CD4-positive, CD25-positive, alpha-beta regulatory T cell (primary cell): ENCODE measurements at regions not wholly inside any gene's neighbourhood (a gene's known extent, or its start where the extent isn't known, plus 50 kb on each side); places are given as distances from the start of the nearest gene placed in this dataset.

Experiments used
- ATAC-seq, 2 donors: fragments of 150-1000 bp; cut with Tn5 transposase; one replicate each; pipeline ENCODE4 v1.10.0; 2021; ENCODE audit warnings: low read depth in 2 of 2, moderate number of reproducible peaks in 2 of 2, moderate library complexity in 1 of 2
- DNase-seq, 3 donors: peaks; one replicate each; pipeline versions ENCODE4 v3.0.0 to v3.0.0-alpha.2; 2012 to 2022; ENCODE audit warnings: mixed read lengths in 1 of 3
- H3K27ac ChIP-seq: one replicate; pipeline ENCODE4 v1.7.0; 2013; ENCODE audit warnings: mild to moderate bottlenecking, low read length; ENCODE audit not compliant: insufficient read depth, poor library complexity, severe bottlenecking
- H3K27me3 ChIP-seq: one replicate; pipeline ENCODE4 v1.7.0; 2013; ENCODE audit warnings: low read length; ENCODE audit not compliant: control insufficient read depth, insufficient read depth
- H3K36me3 ChIP-seq: one replicate; pipeline ENCODE4 v1.7.0; 2013; ENCODE audit warnings: mild to moderate bottlenecking, low read length, moderate library complexity; ENCODE audit not compliant: control insufficient read depth, insufficient read depth
- H3K4me1 ChIP-seq: 2 replicates; pipeline ENCODE4 v1.7.0; 2013; ENCODE audit warnings: mild to moderate bottlenecking, low read length; ENCODE audit not compliant: insufficient read depth, control insufficient read depth, poor library complexity, severe bottlenecking
- H3K4me3 ChIP-seq: one replicate; pipeline ENCODE4 v1.7.0; 2013; ENCODE audit warnings: low read depth, mild to moderate bottlenecking, low read length, moderate library complexity
- H3K9me3 ChIP-seq, 2 experiments: 1 replicate in 1 of 2; 2 replicates in 1 of 2; pipeline ENCODE4 v1.7.0; 2013; ENCODE audit warnings: low read length in 2 of 2, mild to moderate bottlenecking in 1 of 2, moderate library complexity in 1 of 2; ENCODE audit not compliant: control insufficient read depth in 2 of 2
- H3K27ac Mint-ChIP-seq, 3 donors: one replicate each; pipeline ENCODE4 v1.8.0; 2020 to 2022; ENCODE audit warnings: mild to moderate bottlenecking in 3 of 3, mixed read lengths in 3 of 3, moderate library complexity in 2 of 3
- H3K27me3 Mint-ChIP-seq: one replicate; pipeline ENCODE4 v1.8.0; 2022; ENCODE audit warnings: mild to moderate bottlenecking, mixed read lengths
- H3K36me3 Mint-ChIP-seq: one replicate; pipeline ENCODE4 v1.8.0; 2020; ENCODE audit warnings: mixed read lengths
- H3K4me1 Mint-ChIP-seq, 4 donors: one replicate each; pipeline ENCODE4 v1.8.0; 2020 to 2022; ENCODE audit warnings: mixed read lengths in 4 of 4, mild to moderate bottlenecking in 1 of 4
- H3K4me3 Mint-ChIP-seq, 4 donors: one replicate each; pipeline ENCODE4 v1.8.0; 2020 to 2022; ENCODE audit warnings: mild to moderate bottlenecking in 4 of 4, mixed read lengths in 4 of 4, moderate library complexity in 3 of 4
- H3K9me3 Mint-ChIP-seq, 7 donors: one replicate each; pipeline ENCODE4 v1.8.0; 2020 to 2022; ENCODE audit warnings: mixed read lengths in 7 of 7, mild to moderate bottlenecking in 3 of 7, moderate library complexity in 2 of 7

DNA sequence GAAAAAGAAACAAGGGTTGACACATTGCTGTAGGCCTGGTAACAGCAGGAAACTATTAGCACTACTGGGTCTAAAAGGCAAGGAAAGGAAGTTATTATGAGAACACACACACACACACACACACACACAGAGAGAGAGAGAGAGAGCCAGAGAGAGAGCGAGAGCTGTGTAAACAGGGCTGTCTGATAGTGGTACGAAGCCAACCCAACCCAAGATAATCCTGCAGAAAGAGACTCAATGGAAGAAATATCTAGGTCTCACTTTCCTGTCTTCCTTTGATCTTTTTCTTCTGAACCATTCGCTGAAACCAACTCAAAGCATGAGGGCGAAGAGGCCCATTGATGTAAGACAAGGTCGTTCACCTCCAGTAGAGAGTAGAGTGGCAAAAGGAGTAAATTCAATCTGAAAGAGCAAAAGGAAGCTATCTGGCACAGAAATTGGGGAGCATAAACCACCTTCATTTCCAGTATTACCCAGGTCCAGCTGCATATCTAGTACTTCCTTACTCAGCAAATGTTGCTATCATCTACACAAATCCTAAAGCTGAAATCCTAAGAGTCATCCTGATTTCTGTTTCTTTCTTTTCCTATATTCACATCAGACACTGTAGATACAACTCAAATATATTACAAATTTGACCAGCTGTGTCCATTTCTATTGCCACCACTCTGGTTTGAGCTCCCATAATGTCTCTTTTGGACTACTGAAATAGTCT lies 110.2 kb downstream of the TMEM26 start:
- no peak overlapping the region for H3K4me3 Mint-ChIP-seq
- Histone ChIP-seq H3K36me3 (no peaks in the 10 kb centered on the region), H3K9me3 (no peaks in the 10 kb centered on the region), H3K4me1 (no peaks in the 10 kb centered on the region), H3K4me3 (no peak overlapping the region), H3K27me3 (no peaks in the 10 kb centered on the region), H3K27ac (no peak overlapping the region)
- H3K9me3 Mint-ChIP-seq = peaks cover 0 to 3% (median 0%) of the 10 kb centered on the region in 7 donors
- DNase-seq (peak in 1 of 3 donors; percentile 17), ATAC-seq (no peak)
- peaks cover 0 to 7% (median 3%) of the 10 kb centered on the region in 4 donors for H3K4me1 Mint-ChIP-seq
- H3K36me3 Mint-ChIP-seq = no peaks in the 10 kb centered on the region
- H3K27me3 Mint-ChIP-seq = no peaks in the 10 kb centered on the region
- H3K27ac Mint-ChIP-seq = peak overlapping the region in 1 of 3 donors; percentile 12

DNA sequence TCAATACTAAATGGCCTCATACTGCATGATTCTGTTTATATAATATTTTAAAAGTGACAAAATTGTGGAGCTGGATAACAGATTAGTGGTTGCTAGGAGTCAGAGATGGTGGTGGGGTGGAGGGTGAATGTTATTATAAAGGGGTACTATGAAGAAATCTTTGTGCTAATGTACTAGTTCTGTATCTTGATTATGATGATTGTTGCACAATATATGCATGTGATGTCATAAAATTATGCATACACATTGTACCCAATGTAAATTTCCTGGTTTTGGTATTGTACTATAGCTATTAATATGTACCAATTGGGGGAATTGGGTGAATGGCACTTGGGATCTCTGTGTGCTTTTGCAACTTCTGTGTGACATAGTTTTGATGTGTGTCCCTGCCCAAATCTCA lies 112.2 kb downstream of the TMEM26 start:
- H3K27ac ChIP-seq = no peak overlapping the region
- H3K4me3 Mint-ChIP-seq = no peak overlapping the region
- no peaks in the 10 kb centered on the region for H3K36me3 ChIP-seq
- no peak overlapping the region for H3K4me3 ChIP-seq
- no peaks in the 10 kb centered on the region for H3K27me3 Mint-ChIP-seq
- peaks cover 0 to under 1% (median 0%) of the 10 kb centered on the region in 7 donors for H3K9me3 Mint-ChIP-seq
- no peak for ATAC-seq
- no peaks in the 10 kb centered on the region for H3K36me3 Mint-ChIP-seq
- no peaks in the 10 kb centered on the region for H3K4me1 ChIP-seq
- H3K4me1 Mint-ChIP-seq = peaks cover 0 to 7% (median 3%) of the 10 kb centered on the region in 4 donors
- DNase-seq = no peak
- no peaks in the 10 kb centered on the region for H3K9me3 ChIP-seq
- no peaks in the 10 kb centered on the region for H3K27me3 ChIP-seq
- no peak overlapping the region for H3K27ac Mint-ChIP-seq

DNA sequence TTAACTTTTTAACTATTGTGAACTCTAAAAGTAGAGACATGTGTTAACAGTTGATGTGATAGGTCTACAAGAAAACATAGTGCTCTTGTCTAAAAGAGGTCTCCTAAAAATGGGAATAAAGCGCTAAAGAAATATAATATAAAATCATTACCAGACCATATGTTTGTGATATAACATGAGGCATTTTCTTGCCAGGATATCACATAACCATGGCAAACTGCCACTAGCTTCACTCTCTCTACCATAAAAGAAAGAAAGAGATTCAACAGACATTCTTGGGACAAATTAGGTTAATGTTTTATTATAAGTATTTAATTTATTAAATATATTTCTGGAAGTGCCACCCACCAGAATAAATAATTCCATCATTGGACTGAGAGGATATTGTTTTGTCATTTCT lies 115.0 kb downstream of the TMEM26 start:
- Histone ChIP-seq H3K27ac (no peak overlapping the region), H3K4me3 (no peak overlapping the region), H3K9me3 (no peaks in the 10 kb centered on the region), H3K36me3 (no peaks in the 10 kb centered on the region), H3K4me1 (no peaks in the 10 kb centered on the region), H3K27me3 (no peaks in the 10 kb centered on the region)
- Mint-ChIP-seq H3K36me3 (no peaks in the 10 kb centered on the region), H3K9me3 (peaks cover 0 to 6% (median 0%) of the 10 kb centered on the region in 7 donors), H3K27ac (no peak overlapping the region), H3K27me3 (peaks cover 2% of the 10 kb centered on the region), H3K4me1 (peaks cover 0 to 7% (median 3%) of the 10 kb centered on the region in 4 donors), H3K4me3 (no peak overlapping the region)
- DNase-seq (no peak), ATAC-seq (no peak)

DNA sequence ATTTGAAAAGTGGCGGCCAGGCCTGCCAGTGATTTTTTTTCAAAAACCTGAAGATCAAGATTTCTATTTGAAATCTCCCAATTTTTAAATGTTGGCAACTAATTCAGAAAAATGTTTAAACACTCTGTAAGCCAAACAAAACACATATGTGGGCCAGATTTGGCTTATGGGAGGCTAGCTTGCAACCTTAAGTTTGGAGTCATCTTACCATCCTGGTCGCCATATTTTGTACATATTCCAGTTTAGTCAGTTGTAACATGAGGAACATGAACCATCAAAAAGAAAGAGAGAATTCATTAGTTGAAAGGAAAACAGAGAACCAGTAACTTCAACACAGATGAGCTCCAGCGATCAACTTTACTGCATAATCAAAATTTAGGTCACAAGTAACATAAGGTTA lies 115.4 kb downstream of the TMEM26 start:
- H3K36me3 ChIP-seq = no peaks in the 10 kb centered on the region
- Mint-ChIP-seq H3K27ac (no peak overlapping the region), H3K27me3 (peaks cover 4% of the 10 kb centered on the region), H3K36me3 (no peaks in the 10 kb centered on the region), H3K9me3 (peaks cover 0 to 6% (median 0%) of the 10 kb centered on the region in 7 donors), H3K4me1 (peaks cover 0 to 6% (median 2%) of the 10 kb centered on the region in 4 donors), H3K4me3 (no peak overlapping the region)
- no peak overlapping the region for H3K4me3 ChIP-seq
- no peak overlapping the region for H3K27ac ChIP-seq
- H3K9me3 ChIP-seq = no peaks in the 10 kb centered on the region
- DNase-seq (no peak), ATAC-seq (no peak)
- H3K27me3 ChIP-seq = no peaks in the 10 kb centered on the region
- H3K4me1 ChIP-seq = no peaks in the 10 kb centered on the region

DNA sequence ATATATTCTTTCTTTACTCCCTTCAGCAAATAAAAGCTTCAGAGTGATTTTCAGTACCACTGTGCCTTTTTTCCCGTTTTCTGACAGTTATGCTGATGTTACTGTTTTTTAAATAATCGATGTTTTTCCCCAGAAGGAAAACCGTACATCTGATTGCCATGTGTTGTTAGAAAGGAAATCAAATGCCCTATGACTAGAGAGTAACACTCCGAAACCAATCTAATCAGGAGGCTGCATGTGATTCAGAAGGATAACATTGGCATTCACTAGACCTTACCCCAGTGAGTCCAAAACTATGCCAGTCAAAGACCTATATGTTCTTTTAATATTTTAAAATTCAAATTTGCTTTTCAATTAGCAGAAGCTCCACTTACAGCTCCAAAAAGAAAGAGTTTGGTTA lies 116.3 kb downstream of the TMEM26 start:
- Histone ChIP-seq H3K4me1 (no peaks in the 10 kb centered on the region), H3K4me3 (no peak overlapping the region), H3K27ac (no peak overlapping the region), H3K36me3 (no peaks in the 10 kb centered on the region), H3K9me3 (no peaks in the 10 kb centered on the region), H3K27me3 (no peaks in the 10 kb centered on the region)
- Mint-ChIP-seq H3K27me3 (peaks cover 4% of the 10 kb centered on the region), H3K27ac (no peak overlapping the region), H3K36me3 (no peaks in the 10 kb centered on the region), H3K4me3 (no peak overlapping the region), H3K9me3 (peaks cover 0 to 6% (median 0%) of the 10 kb centered on the region in 7 donors), H3K4me1 (no peaks in the 10 kb centered on the region)
- DNase-seq = no peak
- ATAC-seq = no peak

DNA sequence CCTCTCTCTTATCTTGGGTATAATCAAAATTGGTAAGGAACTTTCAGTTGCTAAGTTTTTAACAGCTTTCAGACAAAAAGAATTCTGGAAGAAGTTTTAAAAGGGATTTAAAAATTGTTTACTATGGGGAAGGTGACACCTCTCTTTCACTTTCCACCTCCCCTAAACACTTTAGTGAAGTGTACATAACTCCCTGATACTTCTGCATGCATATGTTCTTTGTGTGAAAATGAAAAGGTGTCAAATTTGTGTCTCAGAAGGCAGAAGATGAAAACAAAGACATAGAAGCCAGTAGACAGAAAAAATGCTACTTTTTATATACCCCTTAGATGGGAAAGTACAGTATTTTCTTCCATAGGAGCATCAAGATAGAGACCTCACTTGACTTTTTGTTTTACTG lies 117.8 kb downstream of the TMEM26 start:
- ATAC-seq (no peak), DNase-seq (no peak)
- no peak overlapping the region for H3K4me3 ChIP-seq
- no peaks in the 10 kb centered on the region for H3K9me3 ChIP-seq
- Mint-ChIP-seq H3K36me3 (no peaks in the 10 kb centered on the region), H3K9me3 (peaks cover 0 to 10% (median 4%) of the 10 kb centered on the region in 7 donors), H3K4me3 (no peak overlapping the region), H3K4me1 (no peaks in the 10 kb centered on the region), H3K27ac (no peak overlapping the region), H3K27me3 (peaks cover 4% of the 10 kb centered on the region)
- no peaks in the 10 kb centered on the region for H3K4me1 ChIP-seq
- no peak overlapping the region for H3K27ac ChIP-seq
- no peaks in the 10 kb centered on the region for H3K36me3 ChIP-seq
- H3K27me3 ChIP-seq = peaks cover 4% of the 10 kb centered on the region

DNA sequence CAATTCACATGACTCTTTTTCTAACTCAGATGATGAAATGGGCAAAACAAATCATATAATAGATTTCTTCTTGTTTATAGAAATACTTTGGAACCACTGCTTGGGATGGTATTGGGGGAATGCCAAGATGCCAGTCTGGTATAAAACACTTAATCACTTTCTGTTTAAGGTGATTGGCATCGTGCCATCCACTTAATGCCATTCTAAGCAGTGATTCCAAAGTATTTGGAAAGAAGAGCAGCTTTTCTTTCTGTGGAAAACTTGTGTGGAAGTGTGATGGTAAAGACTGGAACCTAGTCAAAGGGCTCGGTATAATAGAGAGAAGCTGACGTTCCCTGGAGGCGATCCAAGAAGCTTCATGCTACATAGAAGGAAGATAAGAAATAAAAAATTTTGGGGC lies 120.6 kb downstream of the TMEM26 start:
- DNase-seq (no peak), ATAC-seq (no peak)
- Histone ChIP-seq H3K27me3 (peaks cover 4% of the 10 kb centered on the region), H3K9me3 (peaks cover 0 to 4% of the 10 kb centered on the region in 2 experiments), H3K36me3 (no peaks in the 10 kb centered on the region), H3K27ac (no peak overlapping the region), H3K4me3 (no peak overlapping the region), H3K4me1 (no peaks in the 10 kb centered on the region)
- H3K36me3 Mint-ChIP-seq = no peaks in the 10 kb centered on the region
- peaks cover 0 to 19% (median 10%) of the 10 kb centered on the region in 7 donors for H3K9me3 Mint-ChIP-seq
- no peaks in the 10 kb centered on the region for H3K4me1 Mint-ChIP-seq
- H3K4me3 Mint-ChIP-seq = no peak overlapping the region
- peaks cover 4% of the 10 kb centered on the region for H3K27me3 Mint-ChIP-seq
- H3K27ac Mint-ChIP-seq = no peak overlapping the region

DNA sequence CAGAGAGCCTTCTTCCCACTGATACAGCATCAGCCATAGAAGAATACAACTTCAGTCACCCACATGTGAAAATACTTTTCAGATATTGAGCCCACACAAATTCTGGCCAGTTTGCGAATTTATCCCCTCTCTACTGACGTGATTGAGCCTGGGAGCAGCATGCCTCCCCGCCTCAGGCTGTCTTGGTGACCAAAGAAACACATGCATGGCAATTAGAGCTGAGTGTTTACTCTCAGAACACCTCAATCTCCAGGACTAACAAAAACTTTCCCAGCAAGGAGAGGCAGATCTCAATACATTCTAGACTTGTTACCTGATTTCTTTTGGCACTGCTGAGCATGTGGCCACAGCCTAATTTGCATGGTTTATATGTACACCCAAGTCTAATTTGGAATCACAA lies 122.5 kb downstream of the TMEM26 start:
- Histone ChIP-seq H3K9me3 (peaks cover 0 to 4% of the 10 kb centered on the region in 2 experiments), H3K27ac (no peak overlapping the region), H3K36me3 (no peaks in the 10 kb centered on the region), H3K4me1 (no peaks in the 10 kb centered on the region), H3K4me3 (no peak overlapping the region), H3K27me3 (peaks cover 6% of the 10 kb centered on the region)
- H3K9me3 Mint-ChIP-seq = peaks cover 0 to 22% (median 10%) of the 10 kb centered on the region in 7 donors
- no peaks in the 10 kb centered on the region for H3K4me1 Mint-ChIP-seq
- DNase-seq (no peak), ATAC-seq (no peak)
- no peak overlapping the region for H3K4me3 Mint-ChIP-seq
- H3K36me3 Mint-ChIP-seq = no peaks in the 10 kb centered on the region
- H3K27ac Mint-ChIP-seq = no peak overlapping the region
- peaks cover 5% of the 10 kb centered on the region for H3K27me3 Mint-ChIP-seq
